BLaER1 treated with 17β-estradiol and CSF1 and Interleukin-3, amounts not matched to agents 10 nM and 100 nM (cell line): ENCODE measurements at regions not wholly inside any gene's neighbourhood (a gene's known extent, or its start where the extent isn't known, plus 50 kb on each side); places are given as distances from the start of the nearest gene placed in this dataset.
A peak's percentile ranks its signal among the peaks of the same experiment; 100 is the strongest.

Source experiments
- H3K27ac ChIP-seq, 11 experiments: shearing (Covaris generic); formaldehyde crosslinking; 2 replicates each; pipeline ENCODE4 v1.8.1; 2022
- H3K27me3 ChIP-seq, 11 experiments: shearing (Covaris generic); formaldehyde crosslinking; 2 replicates each; pipeline ENCODE4 v1.8.1; 2022
- H3K36me3 ChIP-seq, 11 experiments: shearing (Covaris generic); formaldehyde crosslinking; 2 replicates each; pipeline ENCODE4 v1.8.1; 2022
- H3K4me1 ChIP-seq, 10 experiments: shearing (Covaris generic); formaldehyde crosslinking; 2 replicates each; pipeline ENCODE4 v1.8.1; 2022
- H3K4me2 ChIP-seq, 11 experiments: shearing (Covaris generic); formaldehyde crosslinking; 2 replicates each; pipeline ENCODE4 v1.8.1; 2022
- H3K4me3 ChIP-seq, 10 experiments: shearing (Covaris generic); formaldehyde crosslinking; 2 replicates each; pipeline ENCODE4 v1.8.1; 2022
- H3K9ac ChIP-seq, 11 experiments: shearing (Covaris generic); formaldehyde crosslinking; 2 replicates each; pipeline ENCODE4 v1.8.1; 2022
- H3K9me3 ChIP-seq, 11 experiments: shearing (Covaris generic); formaldehyde crosslinking; replicated peaks in 1 of 11; 2 replicates each; pipeline ENCODE4 v1.8.1; 2022
- H4K20me1 ChIP-seq, 11 experiments: shearing (Covaris generic); formaldehyde crosslinking; 2 replicates each; pipeline ENCODE4 v1.8.1; 2022
- Cebpa-rat ChIP-seq, 11 experiments: shearing (Covaris generic); IDR thresholded peaks; 2 replicates each; pipeline ENCODE4 v1.8.1; 2022

- H4K20me1 ChIP-seq = no peaks in the 10 kb centered on the region
- H3K9ac ChIP-seq = no peak overlapping the region
- H3K27ac ChIP-seq = no peak overlapping the region
- no peaks in the 10 kb centered on the region for H3K27me3 ChIP-seq
- no peak overlapping the region for H3K4me3 ChIP-seq
- no peaks in the 10 kb centered on the region for H3K36me3 ChIP-seq
- no peak for TF ChIP-seq Cebpa-rat (IDR thresholded peaks at IDR 0.05)
- H3K4me2 ChIP-seq = 0 out of 22 replicates have a peak overlapping the region, but pooled peaks of 1 of the 11 experiments have one; percentile 17
- H3K4me1 ChIP-seq = peaks cover 0 to 11% (median 0%) of the 10 kb centered on the region in 10 experiments; a peak in 1 of 20 replicates
- no peaks in the 10 kb centered on the region for H3K9me3 ChIP-seq
Measured at GRCh38 chr2:16085073-16085472, 144.7 kb downstream of the MYCN start.

GRCh38 chr2:16084274-16084673 is 143.9 kb downstream of the MYCN start:
- Histone ChIP-seq H4K20me1 (no peaks in the 10 kb centered on the region), H3K9me3 (no peaks in the 10 kb centered on the region), H3K4me3 (no peak overlapping the region), H3K27ac (no peak overlapping the region), H3K4me2 (no peak overlapping the region), H3K4me1 (peaks cover 0 to 11% (median 0%) of the 10 kb centered on the region in 10 experiments; a peak in 1 of 20 replicates), H3K36me3 (no peaks in the 10 kb centered on the region), H3K9ac (no peak overlapping the region), H3K27me3 (no peaks in the 10 kb centered on the region)
- no peak for TF ChIP-seq Cebpa-rat (IDR thresholded peaks at IDR 0.05)

GRCh38 chr2:16082276-16082675 is 141.9 kb downstream of the MYCN start:
- Histone ChIP-seq H3K9me3 (no peaks in the 10 kb centered on the region), H3K4me1 (0 out of 20 replicates have a peak, but pooled peaks cover 0 to 7% (median 0%) of the 10 kb centered on the region in 10 experiments), H3K9ac (no peak overlapping the region), H3K27ac (no peak overlapping the region), H3K4me3 (no peak overlapping the region), H4K20me1 (no peaks in the 10 kb centered on the region), H3K4me2 (no peak overlapping the region), H3K36me3 (no peaks in the 10 kb centered on the region), H3K27me3 (no peaks in the 10 kb centered on the region)
- no peak for TF ChIP-seq Cebpa-rat (IDR thresholded peaks at IDR 0.05)

DNA sequence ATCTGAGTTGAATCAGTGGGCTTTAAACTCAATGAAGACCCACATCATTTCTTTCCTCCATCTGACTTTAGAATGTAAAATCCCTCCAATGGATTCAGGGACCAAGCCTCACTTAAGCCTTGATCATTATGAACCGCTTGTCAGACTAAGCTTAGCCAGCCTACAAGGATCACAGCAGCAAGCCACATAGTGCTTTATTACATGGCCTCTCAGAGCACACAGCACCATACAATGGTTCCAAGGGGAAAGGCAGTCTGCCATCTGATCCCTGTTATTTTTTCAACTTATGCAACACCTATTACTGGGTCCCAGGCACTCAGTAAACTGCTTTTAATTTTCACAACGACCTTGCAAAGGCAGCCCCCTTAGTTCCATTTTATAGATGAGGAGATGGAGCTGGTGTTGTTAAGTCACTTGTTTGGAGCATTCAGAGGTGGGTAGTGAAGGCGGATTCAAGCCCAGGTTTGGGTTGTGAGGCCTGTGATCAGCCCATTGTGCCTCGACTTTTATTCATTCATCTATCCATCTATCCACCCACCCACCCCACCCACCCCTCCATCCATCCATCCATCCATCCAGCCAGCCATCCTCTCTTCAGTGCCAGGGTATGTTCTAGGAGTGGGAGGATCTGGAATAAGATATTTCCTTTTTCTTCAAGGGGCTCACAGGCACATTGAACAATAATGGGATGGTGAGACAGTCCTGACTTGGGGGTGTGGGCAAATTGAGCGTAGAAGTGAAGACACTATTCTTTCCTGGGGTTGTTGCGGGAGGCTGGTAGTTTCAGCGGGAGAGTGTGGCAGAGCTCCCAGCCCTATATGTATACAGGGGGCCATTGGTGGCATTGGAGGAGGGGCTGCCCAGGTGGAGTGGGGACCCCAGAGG is 141.2 kb downstream of the MYCN start:
- TF ChIP-seq Cebpa-rat (IDR thresholded peaks at IDR 0.05) = no peak
- Histone ChIP-seq H3K27me3 (no peaks in the 10 kb centered on the region), H3K4me3 (no peak overlapping the region), H3K9me3 (no peaks in the 10 kb centered on the region), H3K36me3 (no peaks in the 10 kb centered on the region), H4K20me1 (no peaks in the 10 kb centered on the region), H3K4me1 (0 out of 20 replicates have a peak, but pooled peaks cover 0 to 7% (median 0%) of the 10 kb centered on the region in 10 experiments), H3K4me2 (no peak overlapping the region), H3K27ac (no peak overlapping the region), H3K9ac (no peak overlapping the region)

DNA sequence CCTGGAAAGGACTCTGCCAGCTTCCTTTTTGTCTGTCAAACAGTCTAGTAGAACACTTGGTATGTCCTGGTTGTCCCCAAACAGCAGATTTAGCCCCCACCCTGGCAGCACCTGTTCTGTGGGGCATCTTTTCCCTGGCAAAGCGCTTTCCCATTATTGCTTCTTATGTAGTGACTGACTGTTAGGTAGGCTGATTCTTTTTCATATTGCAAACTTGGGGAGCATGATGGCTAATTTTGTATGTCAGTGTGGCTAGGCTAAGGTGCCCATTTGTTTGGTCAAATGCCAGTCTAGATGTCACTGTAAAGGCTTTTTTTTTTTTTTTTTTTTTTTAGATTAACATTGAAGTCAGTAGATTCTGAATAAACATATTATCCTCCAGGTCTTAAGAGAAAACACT is 140.2 kb downstream of the MYCN start:
- no peaks in the 10 kb centered on the region for H3K36me3 ChIP-seq
- 0 out of 20 replicates have a peak, but pooled peaks cover 0 to 7% (median 0%) of the 10 kb centered on the region in 10 experiments for H3K4me1 ChIP-seq
- H4K20me1 ChIP-seq = no peaks in the 10 kb centered on the region
- TF ChIP-seq Cebpa-rat (IDR thresholded peaks at IDR 0.05) = no peak
- no peak overlapping the region for H3K4me3 ChIP-seq
- H3K27me3 ChIP-seq = no peaks in the 10 kb centered on the region
- H3K9ac ChIP-seq = no peak overlapping the region
- H3K4me2 ChIP-seq = no peak overlapping the region
- H3K9me3 ChIP-seq = no peaks in the 10 kb centered on the region
- no peak overlapping the region for H3K27ac ChIP-seq

GRCh38 chr2:16080071-16080470 is 139.7 kb downstream of the MYCN start:
- no peaks in the 10 kb centered on the region for H3K36me3 ChIP-seq
- H3K27me3 ChIP-seq = no peaks in the 10 kb centered on the region
- TF ChIP-seq Cebpa-rat (IDR thresholded peaks at IDR 0.05) = no peak

GRCh38 chr2:16079637-16080036 is 139.3 kb downstream of the MYCN start:
- no peak overlapping the region for H3K9ac ChIP-seq
- H3K36me3 ChIP-seq = no peaks in the 10 kb centered on the region
- H3K27me3 ChIP-seq = no peaks in the 10 kb centered on the region
- H4K20me1 ChIP-seq = no peaks in the 10 kb centered on the region
- 0 out of 20 replicates have a peak, but pooled peaks cover 0 to 2% (median 0%) of the 10 kb centered on the region in 10 experiments for H3K4me1 ChIP-seq
- no peak for TF ChIP-seq Cebpa-rat (IDR thresholded peaks at IDR 0.05)
- H3K4me2 ChIP-seq = no peak overlapping the region
- no peaks in the 10 kb centered on the region for H3K9me3 ChIP-seq
- H3K4me3 ChIP-seq = no peak overlapping the region
- H3K27ac ChIP-seq = no peak overlapping the region

More at GRCh38 chr2:16080071-16080470, 139.7 kb downstream of the MYCN start:
- H3K27ac ChIP-seq = no peak overlapping the region
- H3K9ac ChIP-seq = no peak overlapping the region
- H3K4me2 ChIP-seq = no peak overlapping the region
- H3K9me3 ChIP-seq = no peaks in the 10 kb centered on the region
- H4K20me1 ChIP-seq = no peaks in the 10 kb centered on the region
- H3K4me3 ChIP-seq = no peak overlapping the region
- 0 out of 20 replicates have a peak, but pooled peaks cover 0 to 7% (median 0%) of the 10 kb centered on the region in 10 experiments for H3K4me1 ChIP-seq

GRCh38 chr2:16077601-16078000 is 137.3 kb downstream of the MYCN start:
- Histone ChIP-seq H3K27ac (no peak overlapping the region), H3K4me2 (no peak overlapping the region), H4K20me1 (no peaks in the 10 kb centered on the region), H3K36me3 (no peaks in the 10 kb centered on the region), H3K4me3 (no peak overlapping the region), H3K9me3 (peaks cover 0 to 5% (median 0%) of the 10 kb centered on the region in 11 experiments; a peak in 1 of 22 replicates), H3K4me1 (peaks cover 0 to 16% (median 15%) of the 10 kb centered on the region in 10 experiments; a peak in 13 of 20 replicates), H3K9ac (no peak overlapping the region), H3K27me3 (no peaks in the 10 kb centered on the region)
- no peak for TF ChIP-seq Cebpa-rat (IDR thresholded peaks at IDR 0.05)

DNA sequence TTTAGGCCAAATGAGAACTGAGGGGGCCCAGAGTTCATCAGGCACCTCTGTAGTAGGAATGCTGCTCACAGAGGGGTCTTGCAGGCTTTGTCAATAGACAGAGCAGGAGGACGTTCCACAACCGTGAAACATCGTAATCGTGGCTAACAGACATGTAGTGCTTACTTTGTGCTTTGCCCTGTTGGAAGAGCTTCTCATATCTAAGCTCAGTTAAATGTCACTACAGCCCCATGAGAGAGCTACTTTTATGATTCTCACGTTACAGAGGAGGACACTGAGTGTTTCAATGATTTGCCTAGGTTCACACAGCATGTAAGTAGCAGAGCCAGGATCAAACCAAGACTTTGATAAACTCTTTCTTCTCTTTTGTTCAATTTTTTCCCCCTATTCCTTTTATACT is 136.6 kb downstream of the MYCN start:
- peaks cover 0 to 5% (median 0%) of the 10 kb centered on the region in 11 experiments; a peak in 1 of 22 replicates for H3K9me3 ChIP-seq
- H3K36me3 ChIP-seq = no peaks in the 10 kb centered on the region
- TF ChIP-seq Cebpa-rat (IDR thresholded peaks at IDR 0.05) = no peak
- no peaks in the 10 kb centered on the region for H4K20me1 ChIP-seq
- H3K27ac ChIP-seq = no peak overlapping the region
- H3K4me2 ChIP-seq = no peak overlapping the region
- no peaks in the 10 kb centered on the region for H3K27me3 ChIP-seq
- H3K4me1 ChIP-seq = peaks cover 0 to 23% (median 18%) of the 10 kb centered on the region in 10 experiments; a peak in 13 of 20 replicates
- H3K4me3 ChIP-seq = no peak overlapping the region
- H3K9ac ChIP-seq = no peak overlapping the region
